AG09319 (cell line): ENCODE measurements at regions not wholly inside any gene's neighbourhood (a gene's known extent, or its start where the extent isn't known, plus 50 kb on each side); places are given as distances from the start of the nearest gene placed in this dataset.
A peak's percentile ranks its signal among the peaks of the same experiment; 100 is the strongest.

ENCODE experiments used
- DNase-seq: peaks from one replicate; pipeline ENCODE4 v3.0.0-alpha.2; 2010; ENCODE audit warnings: low read depth; ENCODE audit errors: extremely low read depth
- TF ChIP-seq, protein P1 (sequence below): IDR thresholded peaks from 2 replicates; pipeline ENCODE4 v1.5.1; 2011; ENCODE audit warnings: low read depth, mild to moderate bottlenecking, inconsistent platforms, low read length, moderate library complexity

DNA sequence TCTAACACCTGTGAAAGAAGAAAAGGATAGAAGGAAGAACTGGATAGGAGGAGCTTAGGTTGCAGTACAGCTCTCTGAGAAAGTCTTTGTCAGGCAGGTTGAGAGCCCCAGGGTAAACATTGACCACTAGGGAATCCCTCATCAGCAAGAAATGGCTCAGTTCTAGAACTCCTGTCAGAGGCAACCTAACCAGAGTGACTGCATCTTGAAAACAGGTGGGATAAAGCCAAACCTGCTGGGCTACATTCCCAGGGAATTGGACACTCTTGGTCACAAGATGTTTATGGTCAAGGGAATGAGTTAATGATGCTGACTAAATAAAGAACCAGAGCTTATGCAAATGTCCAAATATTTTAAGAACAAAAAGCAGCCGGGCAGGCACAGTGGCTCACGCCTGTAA, 108.3 kb upstream of the MED14 start:
- DNase-seq: no peak
- TF ChIP-seq, protein P1, sequence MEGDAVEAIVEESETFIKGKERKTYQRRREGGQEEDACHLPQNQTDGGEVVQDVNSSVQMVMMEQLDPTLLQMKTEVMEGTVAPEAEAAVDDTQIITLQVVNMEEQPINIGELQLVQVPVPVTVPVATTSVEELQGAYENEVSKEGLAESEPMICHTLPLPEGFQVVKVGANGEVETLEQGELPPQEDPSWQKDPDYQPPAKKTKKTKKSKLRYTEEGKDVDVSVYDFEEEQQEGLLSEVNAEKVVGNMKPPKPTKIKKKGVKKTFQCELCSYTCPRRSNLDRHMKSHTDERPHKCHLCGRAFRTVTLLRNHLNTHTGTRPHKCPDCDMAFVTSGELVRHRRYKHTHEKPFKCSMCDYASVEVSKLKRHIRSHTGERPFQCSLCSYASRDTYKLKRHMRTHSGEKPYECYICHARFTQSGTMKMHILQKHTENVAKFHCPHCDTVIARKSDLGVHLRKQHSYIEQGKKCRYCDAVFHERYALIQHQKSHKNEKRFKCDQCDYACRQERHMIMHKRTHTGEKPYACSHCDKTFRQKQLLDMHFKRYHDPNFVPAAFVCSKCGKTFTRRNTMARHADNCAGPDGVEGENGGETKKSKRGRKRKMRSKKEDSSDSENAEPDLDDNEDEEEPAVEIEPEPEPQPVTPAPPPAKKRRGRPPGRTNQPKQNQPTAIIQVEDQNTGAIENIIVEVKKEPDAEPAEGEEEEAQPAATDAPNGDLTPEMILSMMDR: no peak

DNA sequence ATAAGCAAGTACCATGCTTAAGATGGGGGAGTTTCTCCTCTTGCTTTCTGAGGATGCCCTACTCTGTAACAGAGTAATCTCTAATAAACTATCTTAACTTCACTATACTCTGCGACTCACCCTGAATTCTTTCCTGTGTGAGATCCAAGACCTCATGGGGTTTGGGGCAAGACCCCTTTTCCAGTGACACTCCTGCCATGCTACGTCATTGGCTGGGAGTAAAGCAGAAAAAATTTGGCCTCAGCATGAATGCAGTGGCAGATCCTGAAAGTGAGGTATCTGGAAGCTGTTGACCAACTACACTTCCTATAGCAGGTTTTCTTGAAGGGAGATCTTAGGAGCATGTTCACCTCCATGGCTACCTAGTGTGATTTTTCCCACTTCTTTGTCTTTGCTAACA, 109.1 kb upstream of the MED14 start:
- DNase-seq: no peak
- TF ChIP-seq, protein P1: no peak

DNA sequence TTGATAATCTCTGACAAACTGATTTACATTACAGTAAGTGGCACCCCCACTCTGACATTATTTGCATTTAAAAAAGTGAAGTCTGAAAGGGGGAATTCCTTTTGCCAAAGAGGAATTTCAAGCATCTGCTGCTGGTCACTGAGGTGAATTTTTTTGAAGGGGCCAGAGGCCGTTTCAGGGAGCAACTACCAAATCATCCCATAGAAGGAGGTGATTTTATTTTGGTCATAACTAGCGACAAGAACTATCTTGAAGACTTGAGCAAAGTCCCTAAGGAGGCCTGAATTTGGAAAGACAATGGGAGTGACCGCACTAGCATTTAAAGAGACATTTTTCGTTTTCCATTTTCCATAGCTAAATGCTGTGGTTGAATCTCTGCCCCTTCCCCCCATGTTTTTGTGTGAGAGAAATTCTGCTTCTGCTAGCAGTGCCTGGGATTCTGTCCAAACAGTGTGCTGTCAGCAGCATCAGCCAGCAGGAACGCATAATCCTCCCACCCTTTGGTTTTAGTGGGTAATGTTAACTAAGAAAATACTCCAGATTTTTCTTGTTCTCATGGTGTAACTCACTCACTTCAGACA, 110.1 kb upstream of the MED14 start:
- DNase-seq: peak; percentile 63
- TF ChIP-seq, protein P1: no peak

DNA sequence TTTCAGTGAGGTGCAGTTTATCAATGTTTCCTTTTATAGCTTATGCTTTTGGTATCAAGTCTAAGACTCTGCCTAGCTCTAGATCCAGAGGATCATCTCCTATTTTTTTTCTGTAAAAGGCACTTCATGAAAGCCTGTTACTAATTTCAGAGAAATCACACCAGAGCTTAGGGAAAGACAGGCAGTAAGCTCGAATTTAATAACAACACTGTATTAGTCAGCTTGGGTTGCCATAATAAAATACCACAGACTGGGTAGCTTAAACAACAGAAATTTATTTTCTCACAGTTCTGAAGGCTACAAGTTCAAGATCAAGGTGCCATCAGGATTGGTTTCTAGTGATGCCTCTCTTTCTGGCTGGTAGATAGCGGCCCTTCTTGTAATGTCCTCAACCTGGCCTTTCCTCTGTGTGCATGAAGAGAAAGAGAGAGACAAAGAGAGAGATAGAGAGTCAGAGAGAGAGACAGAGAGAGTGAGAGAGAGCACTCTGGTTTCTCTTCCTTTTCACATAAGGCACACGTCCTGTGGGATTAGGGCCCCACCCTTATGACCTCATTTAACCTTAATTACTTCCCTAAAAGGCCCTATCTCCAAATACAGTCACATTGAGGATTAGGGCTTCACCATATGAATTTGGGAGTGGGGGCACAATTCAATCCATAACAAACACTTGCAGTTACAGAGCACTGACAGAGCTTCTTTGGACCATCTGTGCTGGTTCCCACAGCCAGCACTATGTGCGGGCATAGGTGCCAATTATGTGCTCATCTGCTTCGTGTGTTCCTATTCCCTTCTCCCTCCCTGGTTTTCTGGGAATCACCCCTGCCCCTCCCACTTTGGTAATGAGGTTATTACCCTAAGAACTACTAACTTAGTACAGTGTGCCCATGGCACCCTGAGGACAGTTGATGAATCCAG, 114.8 kb upstream of the MED14 start:
- TF ChIP-seq, protein P1: no peak
- no peak for DNase-seq

DNA sequence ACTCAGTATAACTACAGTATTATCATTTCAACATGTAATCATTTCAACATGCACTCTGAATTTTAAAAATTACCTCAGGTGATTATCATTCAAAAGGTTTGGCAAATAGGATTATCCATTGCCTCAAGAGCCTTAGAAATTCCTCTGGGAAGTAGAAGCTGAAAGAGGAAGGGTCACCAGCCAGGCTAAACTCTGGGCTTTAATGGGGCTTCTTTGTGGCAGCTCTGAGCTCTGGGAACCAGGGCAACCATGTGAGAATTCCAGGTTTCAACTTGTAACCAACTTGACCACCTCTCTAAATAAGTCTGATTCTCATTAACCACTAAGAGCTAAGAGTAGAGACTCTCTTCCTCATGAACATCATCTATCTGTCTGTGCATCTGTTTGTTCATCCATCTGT, 117.2 kb upstream of the MED14 start:
- DNase-seq: no peak
- TF ChIP-seq, protein P1: no peak

DNA sequence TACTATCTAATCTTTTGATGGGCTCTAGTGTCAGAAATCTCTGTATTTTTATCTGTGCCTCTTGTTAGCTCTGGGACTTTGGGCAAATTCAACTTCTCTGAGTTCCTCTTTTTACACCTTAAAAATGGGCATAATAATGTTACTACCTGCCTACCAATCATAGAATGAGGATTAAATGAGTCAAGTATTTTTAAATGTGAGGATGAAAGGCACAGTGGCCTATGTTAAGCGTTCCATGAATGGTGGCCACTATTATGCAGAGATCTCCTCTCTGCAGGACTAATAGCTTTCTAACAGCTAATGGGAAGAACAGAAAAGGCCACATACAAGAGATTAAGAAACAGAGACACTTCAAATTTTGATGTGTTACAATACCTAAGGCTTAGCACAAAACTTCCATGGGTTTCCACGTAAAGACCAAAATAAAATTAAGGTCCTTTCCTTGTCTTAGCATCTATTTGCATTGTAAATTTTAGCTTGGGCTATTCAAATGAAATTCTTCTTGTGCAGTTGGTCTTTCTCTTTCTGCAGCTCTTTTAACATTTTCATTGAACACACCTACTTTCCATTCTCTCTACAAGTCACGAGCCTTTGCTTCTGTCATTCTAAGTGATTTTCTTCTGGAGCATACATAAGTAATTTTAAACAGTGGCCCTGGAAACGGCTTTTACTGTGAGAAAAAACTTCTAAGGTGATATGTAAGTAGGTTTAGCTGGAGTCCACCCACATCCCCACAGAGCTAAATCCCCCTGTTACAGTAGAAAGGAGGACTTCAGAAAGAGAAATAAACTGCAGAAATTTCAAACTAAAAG, 117.9 kb upstream of the MED14 start:
- TF ChIP-seq, protein P1: no peak
- DNase-seq: no peak

DNA sequence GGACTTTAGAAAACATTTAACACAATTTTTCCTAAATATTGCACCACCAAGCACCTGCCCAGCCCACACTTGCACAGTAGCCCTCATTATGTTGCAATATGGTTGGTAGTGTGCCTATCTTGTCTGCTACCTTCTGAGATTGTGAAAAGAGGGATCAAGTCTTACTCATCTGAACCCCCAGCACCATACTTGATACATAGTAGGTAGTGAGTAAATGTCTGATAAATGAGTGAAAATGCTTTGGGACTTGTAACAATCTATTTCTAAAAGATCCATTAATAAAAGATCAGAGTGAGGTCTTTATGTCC, 118.4 kb upstream of the MED14 start:
- TF ChIP-seq, protein P1: no peak
- no peak for DNase-seq
